Retinal pigment epithelial cell (primary cell): ENCODE measurements at regions not wholly inside any gene's neighbourhood (a gene's known extent, or its start where the extent isn't known, plus 50 kb on each side); places are given as distances from the start of the nearest gene placed in this dataset.

Experiments used
- DNase-seq: peaks from one replicate; pipeline ENCODE4 v3.0.0-alpha.2; 2010; ENCODE audit warnings: low read depth
- H3K4me3 ChIP-seq: 2 replicates; pipeline ENCODE4 v1.5.1; 2011; ENCODE audit warnings: mild to moderate bottlenecking, low read length, control low read depth, moderate library complexity
- CTCF ChIP-seq: conservative IDR thresholded peaks from 2 replicates; pipeline ENCODE4 v1.5.1; 2011; ENCODE audit warnings: low read depth, low read length, control low read depth, inconsistent platforms

- H3K4me3 ChIP-seq = no peak overlapping the region
- no peak for TF ChIP-seq CTCF
- DNase-seq = no peak
Observed at GRCh38 chr4:18394656-18395055, 373.1 kb upstream of the LCORL start.

GRCh38 chr4:18391354-18391728, 369.8 kb upstream of the LCORL start:
- no peak overlapping the region for H3K4me3 ChIP-seq
- no peak for TF ChIP-seq CTCF
- DNase-seq = no peak

- no peak overlapping the region for H3K4me3 ChIP-seq
- no peak for DNase-seq
- TF ChIP-seq CTCF = no peak
Observed at GRCh38 chr4:18390655-18391353, 369.2 kb upstream of the LCORL start.

- DNase-seq = no peak
- H3K4me3 ChIP-seq = no peak overlapping the region
- TF ChIP-seq CTCF = no peak
Observed at GRCh38 chr4:18389115-18389514, 367.6 kb upstream of the LCORL start.

DNA sequence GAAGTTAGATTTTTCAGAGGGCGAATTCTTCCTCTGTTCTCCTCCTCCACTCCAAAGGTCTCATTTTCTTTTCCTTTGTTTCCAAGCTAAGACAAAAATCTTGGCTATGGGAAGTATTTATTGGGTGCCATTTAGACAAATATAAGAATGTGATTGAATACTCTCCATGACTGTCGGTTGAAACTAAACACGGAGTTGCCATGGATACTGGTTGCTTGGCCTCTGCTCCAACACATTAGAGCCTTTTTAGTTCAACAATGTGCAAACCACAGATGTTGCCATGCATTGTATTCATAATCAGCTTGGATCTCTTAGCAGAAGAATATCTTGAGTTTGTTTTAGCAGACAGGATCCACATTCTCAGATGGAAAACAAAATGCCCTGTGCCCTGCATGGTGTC, 366.5 kb upstream of the LCORL start:
- TF ChIP-seq CTCF = no peak
- no peak for DNase-seq
- H3K4me3 ChIP-seq = no peak overlapping the region

DNA sequence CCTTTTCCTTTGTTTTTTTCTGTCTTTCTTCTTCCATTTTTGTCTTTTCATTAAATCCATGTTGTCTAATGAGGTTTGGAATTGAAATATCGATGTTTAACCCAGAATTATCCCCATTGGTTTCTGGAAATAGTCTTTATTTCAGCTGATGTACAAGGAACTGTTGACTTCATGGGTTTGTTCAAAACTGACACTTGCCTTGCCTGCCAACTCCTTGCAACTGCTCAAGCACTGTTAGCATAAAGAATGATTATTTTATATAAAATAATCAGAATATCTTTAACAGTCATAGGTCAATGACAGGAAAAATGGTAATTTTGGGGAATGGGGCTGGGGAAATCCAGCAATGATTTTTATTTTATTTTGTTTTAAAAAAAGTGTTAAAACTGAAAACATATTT, 359.6 kb upstream of the LCORL start:
- no peak overlapping the region for H3K4me3 ChIP-seq
- no peak for TF ChIP-seq CTCF
- no peak for DNase-seq

DNA sequence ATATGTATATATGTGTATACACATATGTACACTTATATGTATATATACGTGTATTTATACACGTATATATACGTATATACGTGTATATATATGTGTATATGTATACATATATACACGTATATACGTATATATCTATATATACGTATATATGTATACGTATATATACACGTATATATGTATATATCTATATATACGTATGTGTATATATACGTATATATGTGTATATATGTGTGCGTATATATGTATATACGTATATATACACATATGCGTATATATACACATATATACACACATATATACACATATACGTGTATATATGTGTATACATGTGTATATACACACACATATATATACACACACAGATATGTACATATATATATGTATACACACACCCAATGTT, 348.0 kb upstream of the LCORL start:
- no peak for TF ChIP-seq CTCF
- H3K4me3 ChIP-seq = no peak overlapping the region
- no peak for DNase-seq
